Keratinocyte (primary cell): ENCODE measurements at regions not wholly inside any gene's neighbourhood (a gene's known extent, or its start where the extent isn't known, plus 50 kb on each side); places are given as distances from the start of the nearest gene placed in this dataset.

Experiments used
- CTCF ChIP-seq, 3 experiments: IDR thresholded peaks in 1 of 3; conservative IDR thresholded peaks in 1 of 3; optimal IDR thresholded peaks in 1 of 3; 2 replicates in 2 of 3; 3 replicates in 1 of 3; pipeline versions ENCODE3 to v1.5.1; 2011; ENCODE audit warnings: low read length in 3 of 3, mild to moderate bottlenecking in 3 of 3, moderate library complexity in 2 of 3, control low read depth in 1 of 3, inconsistent platforms in 1 of 3; ENCODE audit not compliant: insufficient read depth in 2 of 3; ENCODE audit errors: extremely low read depth in 1 of 3
- EZH2 ChIP-seq: IDR thresholded peaks from one replicate; pipeline ENCODE4 v1.6.1; 2012; ENCODE audit warnings: inconsistent platforms, mild to moderate bottlenecking, low read length, moderate library complexity

- TF ChIP-seq CTCF (optimal IDR thresholded peaks at IDR 0.05 in 1 of 3, IDR thresholded peaks at IDR 0.05 in 1 of 3, conservative IDR thresholded peaks at IDR 0.05 in 1 of 3; ENCODE audit: extremely low read depth in 1 of 3, insufficient read depth in 2 of 3, low read length in 3 of 3) (no peak), EZH2 (no peak)
These were observed 688.1 kb downstream of the EPHA3 start for GRCh38 chr3:89795506-89795905.
